ENCODE measurements at regions not wholly inside any gene's neighbourhood (a gene's known extent, or its start where the extent isn't known, plus 50 kb on each side); places are given as distances from the start of the nearest gene placed in this dataset.

GRCh38 chr6:14732844-14733757 lies 512.8 kb upstream of the JARID2 start:
- Histone ChIP-seq H3K4me1 (ENCODE audit: control insufficient read depth in 1 of 2, insufficient read depth in 2 of 2, low read length in 2 of 2) (peaks cover 24 to 62% of the 10 kb centered on the region in 2 experiments), H3K9ac (ENCODE audit: low read length) (peak overlapping the region; percentile 68)
- BruUV-seq (replicated peaks), result TSS peak; percentile 92
- TF ChIP-seq POLR2AphosphoS5 (IDR thresholded peaks at IDR 0.05; ENCODE audit: low read depth, low read length) (peak; percentile 53; the same call in 1 of the 2 replicates), ZFX (IDR thresholded peaks at IDR 0.05) (no peak), RAD21 (IDR thresholded peaks at IDR 0.05; ENCODE audit: low read depth) (peak; percentile 35; the same call in 1 of the 2 replicates), FOSL1 (IDR thresholded peaks at IDR 0.05; ENCODE audit: low read depth) (peak; percentile 94), CEBPB (IDR thresholded peaks at IDR 0.05; ENCODE audit: low read depth) (peak; percentile 84), SRF (IDR thresholded peaks at IDR 0.05; ENCODE audit: low read depth) (peak; percentile 66; the same call in 1 of the 2 replicates), TCF7L2 (IDR thresholded peaks at IDR 0.05; ENCODE audit: borderline replicate concordance, extremely low read depth, insufficient read depth, insufficient read length) (peak; percentile 88), POLR2A (IDR thresholded peaks at IDR 0.05; ENCODE audit: borderline replicate concordance, extremely low read depth, insufficient read depth, insufficient read length) (no peak), EZH2 (IDR thresholded peaks at IDR 0.05) (no peak), YY1 (IDR thresholded peaks at IDR 0.05; ENCODE audit: extremely low read depth, insufficient replicate concordance, low read depth, low read length) (peak; percentile 48), REST (IDR thresholded peaks at IDR 0.05; ENCODE audit: low read depth) (no peak), MAX (IDR thresholded peaks at IDR 0.05) (peak; percentile 73), EGR1 (IDR thresholded peaks at IDR 0.05; ENCODE audit: low read depth) (no peak), CTCF (IDR thresholded peaks at IDR 0.05 in 2 of 3, conservative IDR thresholded peaks at IDR 0.05 in 1 of 3; ENCODE audit: borderline replicate concordance in 1 of 3, insufficient read depth in 1 of 3, low read depth in 2 of 3, low read length in 2 of 3) (no peak), ZBTB33 (IDR thresholded peaks at IDR 0.05; ENCODE audit: extremely low read depth, insufficient replicate concordance, low read length) (no peak), ELF1 (IDR thresholded peaks at IDR 0.05; ENCODE audit: borderline replicate concordance, low read depth) (peak; percentile 42; the same call in 1 of the 2 replicates), CBX3 (IDR thresholded peaks at IDR 0.05; ENCODE audit: low read depth) (peak; percentile 88), ATF3 (IDR thresholded peaks at IDR 0.05) (peak; percentile 50; the same call in 1 of the 2 replicates)

More at GRCh38 chr6:14732844-14733757, 512.8 kb upstream of the JARID2 start:
- ATAC-seq (peak; percentile 73), DNase-seq (ENCODE audit: low read depth, low spot score) (peak; percentile 79)
- Histone ChIP-seq H3K9me2 (ENCODE audit: insufficient read depth) (no peaks in the 10 kb centered on the region), H3K4me3 (replicated peaks in 1 of 2; ENCODE audit: low read depth in 1 of 2, low read length in 2 of 2) (peak overlapping the region; percentile 3 to 47; a peak in 3 of 4 replicates), H3K9me3 (ENCODE audit: control insufficient read depth in 1 of 2, insufficient read depth in 1 of 2, low read depth in 1 of 2, low read length in 2 of 2) (no peaks in the 10 kb centered on the region), H4K20me1 (ENCODE audit: insufficient read depth) (no peaks in the 10 kb centered on the region), H3K36me3 (ENCODE audit: control insufficient read depth in 1 of 2, insufficient read depth in 2 of 2, low read length in 2 of 2) (no peaks in the 10 kb centered on the region), H2AFZ (ENCODE audit: low read depth, low read length, poor library complexity, severe bottlenecking) (peak overlapping the region; percentile 19), H3K79me2 (ENCODE audit: insufficient read depth, low read length) (no peaks in the 10 kb centered on the region), H3K27me3 (ENCODE audit: insufficient read depth, low read length) (no peaks in the 10 kb centered on the region), H3K27ac (ENCODE audit: low read depth, low read length) (peak overlapping the region; percentile 77), H3K4me2 (ENCODE audit: low read length) (peak overlapping the region; percentile 73)
- ChIA-PET RAD21 (ENCODE audit: low non-redundant PET in 1 of 2, low total read pairs in 2 of 2, uncharacterized antibody in 2 of 2, unreplicated experiment in 2 of 2) (no interaction called here), CTCF (no interaction called here), POLR2A (no interaction called here)
- intact Hi-C loops (cut with micrococcal nuclease), result no loop called here

All from HCT116 (cell line).